ENCODE measurements at regions not wholly inside any gene's neighbourhood (a gene's known extent, or its start where the extent isn't known, plus 50 kb on each side); places are given as distances from the start of the nearest gene placed in this dataset.

DNA sequence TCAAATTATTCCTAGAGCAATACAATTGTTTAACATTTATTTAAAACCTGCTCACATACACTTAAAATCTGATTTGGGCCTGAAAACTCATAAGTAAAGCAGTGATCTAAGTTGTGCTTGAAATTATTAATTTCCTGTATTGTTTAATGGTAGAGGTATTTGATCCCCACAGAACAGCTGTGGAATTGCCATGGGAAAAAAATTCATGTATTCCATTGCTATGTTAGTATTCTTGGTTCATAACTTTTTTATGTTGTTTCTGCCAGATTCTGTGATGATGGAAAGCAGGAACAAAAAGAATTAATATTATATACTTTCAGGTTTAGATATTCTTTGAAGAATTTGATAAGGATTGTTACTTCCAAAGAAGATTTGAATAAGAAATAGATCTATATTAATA is 831.5 kb upstream of the NR2F2 start:
- TF ChIP-seq, protein P1, sequence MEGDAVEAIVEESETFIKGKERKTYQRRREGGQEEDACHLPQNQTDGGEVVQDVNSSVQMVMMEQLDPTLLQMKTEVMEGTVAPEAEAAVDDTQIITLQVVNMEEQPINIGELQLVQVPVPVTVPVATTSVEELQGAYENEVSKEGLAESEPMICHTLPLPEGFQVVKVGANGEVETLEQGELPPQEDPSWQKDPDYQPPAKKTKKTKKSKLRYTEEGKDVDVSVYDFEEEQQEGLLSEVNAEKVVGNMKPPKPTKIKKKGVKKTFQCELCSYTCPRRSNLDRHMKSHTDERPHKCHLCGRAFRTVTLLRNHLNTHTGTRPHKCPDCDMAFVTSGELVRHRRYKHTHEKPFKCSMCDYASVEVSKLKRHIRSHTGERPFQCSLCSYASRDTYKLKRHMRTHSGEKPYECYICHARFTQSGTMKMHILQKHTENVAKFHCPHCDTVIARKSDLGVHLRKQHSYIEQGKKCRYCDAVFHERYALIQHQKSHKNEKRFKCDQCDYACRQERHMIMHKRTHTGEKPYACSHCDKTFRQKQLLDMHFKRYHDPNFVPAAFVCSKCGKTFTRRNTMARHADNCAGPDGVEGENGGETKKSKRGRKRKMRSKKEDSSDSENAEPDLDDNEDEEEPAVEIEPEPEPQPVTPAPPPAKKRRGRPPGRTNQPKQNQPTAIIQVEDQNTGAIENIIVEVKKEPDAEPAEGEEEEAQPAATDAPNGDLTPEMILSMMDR (IDR thresholded peaks at IDR 0.05; ENCODE audit: low read depth, low read length), result no peak
- Histone ChIP-seq H3K36me3 (no peaks in the 10 kb centered on the region), H3K4me1 (ENCODE audit: low read depth) (no peaks in the 10 kb centered on the region), H3K9me3 (ENCODE audit: low read depth) (no peaks in the 10 kb centered on the region), H3K27ac (no peak overlapping the region), H3K4me3 (no peak overlapping the region), H3K27me3 (no peaks in the 10 kb centered on the region)
- DNase-seq (ENCODE audit: low read depth in 1 of 2, low spot score in 1 of 2), result no peak

GRCh38 chr15:95499397-95499796 is 831.1 kb upstream of the NR2F2 start:
- Histone ChIP-seq H3K4me1 (ENCODE audit: low read depth) (no peaks in the 10 kb centered on the region), H3K36me3 (no peaks in the 10 kb centered on the region), H3K4me3 (no peak overlapping the region), H3K9me3 (ENCODE audit: low read depth) (no peaks in the 10 kb centered on the region), H3K27ac (no peak overlapping the region), H3K27me3 (no peaks in the 10 kb centered on the region)
- TF ChIP-seq, protein P1 (IDR thresholded peaks at IDR 0.05; ENCODE audit: low read depth, low read length), result no peak
- DNase-seq (ENCODE audit: low read depth in 1 of 2, low spot score in 1 of 2), result no peak

GRCh38 chr15:95501865-95502264 is 828.6 kb upstream of the NR2F2 start:
- Histone ChIP-seq H3K27me3 (no peaks in the 10 kb centered on the region), H3K36me3 (no peaks in the 10 kb centered on the region), H3K4me1 (ENCODE audit: low read depth) (no peaks in the 10 kb centered on the region), H3K27ac (no peak overlapping the region), H3K9me3 (ENCODE audit: low read depth) (no peaks in the 10 kb centered on the region), H3K4me3 (no peak overlapping the region)
- DNase-seq (ENCODE audit: low read depth in 1 of 2, low spot score in 1 of 2), result peak in 1 of 2 donors; percentile 24
- TF ChIP-seq, protein P1 (IDR thresholded peaks at IDR 0.05; ENCODE audit: low read depth, low read length), result no peak

DNA sequence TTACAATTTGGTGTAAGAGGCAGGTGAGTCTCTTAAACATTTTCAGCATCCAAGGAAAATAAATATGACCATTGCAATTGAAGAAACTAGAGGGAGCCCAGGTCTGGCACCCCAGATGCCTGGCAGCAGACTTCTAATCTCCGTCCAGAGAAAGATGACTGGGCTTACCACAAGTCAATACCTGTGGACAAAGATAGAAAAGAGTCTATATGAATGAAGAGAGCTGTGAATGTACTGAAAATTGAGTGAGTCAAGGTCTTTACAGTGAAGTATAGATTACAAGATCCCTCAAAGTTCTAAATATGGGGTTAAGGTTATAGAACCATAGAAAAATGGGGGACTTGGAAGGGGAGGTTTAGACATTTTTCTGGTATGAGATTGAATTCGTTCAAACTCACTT is 827.4 kb upstream of the NR2F2 start:
- Histone ChIP-seq H3K36me3 (no peaks in the 10 kb centered on the region), H3K4me3 (no peak overlapping the region), H3K27me3 (no peaks in the 10 kb centered on the region), H3K9me3 (ENCODE audit: low read depth) (no peaks in the 10 kb centered on the region), H3K4me1 (ENCODE audit: low read depth) (no peaks in the 10 kb centered on the region), H3K27ac (no peak overlapping the region)
- TF ChIP-seq, protein P1 (IDR thresholded peaks at IDR 0.05; ENCODE audit: low read depth, low read length), result no peak
- no peak for DNase-seq (ENCODE audit: low read depth in 1 of 2, low spot score in 1 of 2)

DNA sequence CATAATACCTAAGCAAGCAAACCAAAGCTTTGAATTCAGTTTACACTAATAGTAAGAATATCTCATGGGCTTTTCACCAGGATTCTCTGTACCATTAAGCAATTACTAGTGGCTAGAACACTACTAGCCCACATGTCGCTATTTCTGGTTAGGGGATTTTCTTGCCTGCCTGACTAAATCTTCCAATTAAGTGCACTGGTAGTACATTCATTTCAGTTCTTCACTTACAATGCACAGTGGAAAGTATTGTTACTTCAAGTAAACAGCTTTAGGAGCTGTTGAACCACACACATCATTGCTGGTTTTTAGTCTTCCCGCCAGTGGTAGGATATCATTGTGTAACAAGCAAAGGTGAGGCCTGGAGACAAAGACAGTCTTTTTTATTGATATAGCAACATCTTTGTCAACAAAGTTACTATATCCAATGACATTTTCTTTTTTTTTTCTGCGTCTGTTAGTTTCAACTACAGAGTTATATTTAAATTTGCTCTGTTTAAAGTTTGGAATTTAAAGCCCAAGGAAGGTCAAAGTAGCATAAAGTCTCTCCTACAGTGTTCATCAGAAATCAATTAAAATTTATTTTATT is 826.8 kb upstream of the NR2F2 start:
- H3K9me3 ChIP-seq (ENCODE audit: low read depth), result no peaks in the 10 kb centered on the region
- no peaks in the 10 kb centered on the region for H3K4me1 ChIP-seq (ENCODE audit: low read depth)
- no peak overlapping the region for H3K27ac ChIP-seq
- TF ChIP-seq, protein P1 (IDR thresholded peaks at IDR 0.05; ENCODE audit: low read depth, low read length), result no peak
- no peaks in the 10 kb centered on the region for H3K27me3 ChIP-seq
- no peaks in the 10 kb centered on the region for H3K36me3 ChIP-seq
- no peak overlapping the region for H3K4me3 ChIP-seq
- no peak for DNase-seq (ENCODE audit: low read depth in 1 of 2, low spot score in 1 of 2)

- no peak for DNase-seq (ENCODE audit: low read depth in 1 of 2, low spot score in 1 of 2)
- no peaks in the 10 kb centered on the region for H3K36me3 ChIP-seq
- H3K9me3 ChIP-seq (ENCODE audit: low read depth), result no peaks in the 10 kb centered on the region
- H3K4me3 ChIP-seq, result no peak overlapping the region
- H3K4me1 ChIP-seq (ENCODE audit: low read depth), result no peaks in the 10 kb centered on the region
- H3K27ac ChIP-seq, result no peak overlapping the region
- no peaks in the 10 kb centered on the region for H3K27me3 ChIP-seq
- TF ChIP-seq, protein P1 (IDR thresholded peaks at IDR 0.05; ENCODE audit: low read depth, low read length), result no peak
Measured at GRCh38 chr15:95511671-95512070, 818.8 kb upstream of the NR2F2 start.

Measured in cardiac muscle cell (in vitro differentiated cells and primary cell).